Activated T-cell treated with anti-CD3 and anti-CD28 coated beads, Interleukin-2, amount 50 U/mL, for 72 hours (primary cell): ENCODE measurements at regions not wholly inside any gene's neighbourhood (a gene's known extent, or its start where the extent isn't known, plus 50 kb on each side); places are given as distances from the start of the nearest gene placed in this dataset.

Source experiments
- ATAC-seq, 2 donors: fragments of 150-1000 bp; cut with Tn5 transposase; replicated peaks in 1 of 2; 2 replicates each; pipeline ENCODE4 v1.10.0; 2021; ENCODE audit warnings: moderate library complexity in 2 of 2, mild to moderate bottlenecking in 1 of 2
- DNase-seq, 2 donors: peaks; one replicate each; pipeline ENCODE4 v3.0.0; 2021 to 2022; ENCODE audit warnings: mixed read lengths in 1 of 2
- H3K27ac Mint-ChIP-seq: one replicate; pipeline ENCODE4 v1.8.0; 2022; ENCODE audit warnings: mild to moderate bottlenecking, moderate library complexity, mixed read lengths
- H3K27me3 Mint-ChIP-seq: one replicate; pipeline ENCODE4 v1.8.0; 2022; ENCODE audit warnings: low read depth, mixed read lengths
- H3K36me3 Mint-ChIP-seq, 2 donors: one replicate each; pipeline ENCODE4 v1.8.0; 2022; ENCODE audit warnings: mixed read lengths in 2 of 2, mild to moderate bottlenecking in 1 of 2; ENCODE audit not compliant: insufficient read depth in 2 of 2
- H3K4me1 Mint-ChIP-seq: one replicate; pipeline ENCODE4 v1.8.0; 2022; ENCODE audit warnings: low read depth, mixed read lengths
- H3K4me3 Mint-ChIP-seq, 2 donors: one replicate each; pipeline ENCODE4 v1.8.0; 2022; ENCODE audit warnings: mild to moderate bottlenecking in 2 of 2, mixed read lengths in 2 of 2, moderate library complexity in 2 of 2
- H3K9me3 Mint-ChIP-seq, 2 donors: one replicate each; pipeline ENCODE4 v1.8.0; 2022; ENCODE audit warnings: mixed read lengths in 2 of 2

- Mint-ChIP-seq H3K9me3 (peaks cover 0 to 7% of the 10 kb centered on the region in 2 donors), H3K27me3 (no peaks in the 10 kb centered on the region), H3K36me3 (no peaks in the 10 kb centered on the region), H3K4me3 (no peak overlapping the region), H3K27ac (no peak overlapping the region), H3K4me1 (no peaks in the 10 kb centered on the region)
- ATAC-seq = no peak
- DNase-seq = no peak
These were observed 1005.8 kb downstream of the TRHDE start for GRCh38 chr12:73277971-73278370.

- H3K27ac Mint-ChIP-seq = no peak overlapping the region
- DNase-seq = no peak
- H3K9me3 Mint-ChIP-seq = peaks cover 5 to 7% of the 10 kb centered on the region in 2 donors
- H3K36me3 Mint-ChIP-seq = peaks cover 0 to 3% of the 10 kb centered on the region in 2 donors
- no peaks in the 10 kb centered on the region for H3K4me1 Mint-ChIP-seq
- ATAC-seq = no peak
- H3K4me3 Mint-ChIP-seq = no peak overlapping the region
- no peaks in the 10 kb centered on the region for H3K27me3 Mint-ChIP-seq
These were observed 1029.4 kb downstream of the TRHDE start for GRCh38 chr12:73301530-73301929.

GRCh38 chr12:73307260-73307659 lies 1035.1 kb downstream of the TRHDE start:
- H3K4me1 Mint-ChIP-seq = no peaks in the 10 kb centered on the region
- H3K27ac Mint-ChIP-seq = no peak overlapping the region
- H3K4me3 Mint-ChIP-seq = no peak overlapping the region
- no peaks in the 10 kb centered on the region for H3K27me3 Mint-ChIP-seq
- peaks cover 4% of the 10 kb centered on the region in 2 donors for H3K9me3 Mint-ChIP-seq
- DNase-seq = no peak
- no peaks in the 10 kb centered on the region for H3K36me3 Mint-ChIP-seq
- ATAC-seq = no peak

GRCh38 chr12:73308079-73308478 lies 1035.9 kb downstream of the TRHDE start:
- Mint-ChIP-seq H3K27me3 (no peaks in the 10 kb centered on the region), H3K4me3 (no peak overlapping the region), H3K9me3 (peaks cover 4 to 6% of the 10 kb centered on the region in 2 donors), H3K4me1 (no peaks in the 10 kb centered on the region), H3K36me3 (no peaks in the 10 kb centered on the region), H3K27ac (no peak overlapping the region)
- ATAC-seq (no peak), DNase-seq (no peak)

- H3K9me3 Mint-ChIP-seq = peaks cover 4 to 6% of the 10 kb centered on the region in 2 donors
- no peak for DNase-seq
- no peaks in the 10 kb centered on the region for H3K4me1 Mint-ChIP-seq
These were observed 1036.6 kb downstream of the TRHDE start for GRCh38 chr12:73308747-73309146.

GRCh38 chr12:73321319-73321718 lies 1049.1 kb downstream of the TRHDE start:
- no peak overlapping the region for H3K27ac Mint-ChIP-seq
- ATAC-seq (no peak), DNase-seq (no peak)
- no peaks in the 10 kb centered on the region for H3K4me1 Mint-ChIP-seq
- H3K9me3 Mint-ChIP-seq = peaks cover 7 to 24% of the 10 kb centered on the region in 2 donors
- no peaks in the 10 kb centered on the region for H3K27me3 Mint-ChIP-seq
- H3K4me3 Mint-ChIP-seq = no peak overlapping the region
- H3K36me3 Mint-ChIP-seq = no peaks in the 10 kb centered on the region

More at GRCh38 chr12:73308747-73309146, 1036.6 kb downstream of the TRHDE start:
- ATAC-seq = no peak
- Mint-ChIP-seq H3K36me3 (no peaks in the 10 kb centered on the region), H3K27me3 (no peaks in the 10 kb centered on the region), H3K27ac (no peak overlapping the region), H3K4me3 (no peak overlapping the region)

- DNase-seq = no peak
- Mint-ChIP-seq H3K9me3 (peaks cover 7 to 27% of the 10 kb centered on the region in 2 donors), H3K4me1 (no peaks in the 10 kb centered on the region), H3K36me3 (no peaks in the 10 kb centered on the region), H3K4me3 (no peak overlapping the region), H3K27ac (no peak overlapping the region), H3K27me3 (no peaks in the 10 kb centered on the region)
- ATAC-seq = no peak
These were observed 1049.6 kb downstream of the TRHDE start for GRCh38 chr12:73321776-73322175.

- H3K27ac Mint-ChIP-seq = no peak overlapping the region
- peaks cover 0 to 2% of the 10 kb centered on the region in 2 donors for H3K36me3 Mint-ChIP-seq
- H3K9me3 Mint-ChIP-seq = peaks cover 5 to 7% of the 10 kb centered on the region in 2 donors
- DNase-seq (no peak), ATAC-seq (no peak)
- H3K4me3 Mint-ChIP-seq = no peak overlapping the region
- no peaks in the 10 kb centered on the region for H3K27me3 Mint-ChIP-seq
- H3K4me1 Mint-ChIP-seq = no peaks in the 10 kb centered on the region
These were observed 1058.6 kb downstream of the TRHDE start for GRCh38 chr12:73330584-73331351.

GRCh38 chr12:73341559-73342247 lies 1069.5 kb downstream of the TRHDE start:
- Mint-ChIP-seq H3K36me3 (peaks cover 0 to 1% of the 10 kb centered on the region in 2 donors), H3K4me1 (no peaks in the 10 kb centered on the region), H3K9me3 (peaks cover 2 to 5% of the 10 kb centered on the region in 2 donors), H3K27ac (no peak overlapping the region), H3K27me3 (no peaks in the 10 kb centered on the region), H3K4me3 (no peak overlapping the region)
- no peak for ATAC-seq
- DNase-seq = no peak

- H3K27ac Mint-ChIP-seq = no peak overlapping the region
- no peaks in the 10 kb centered on the region for H3K27me3 Mint-ChIP-seq
- peaks cover 0 to 1% of the 10 kb centered on the region in 2 donors for H3K36me3 Mint-ChIP-seq
- no peaks in the 10 kb centered on the region for H3K4me1 Mint-ChIP-seq
- H3K4me3 Mint-ChIP-seq = no peak overlapping the region
- H3K9me3 Mint-ChIP-seq = peaks cover 7 to 12% of the 10 kb centered on the region in 2 donors
- ATAC-seq (no peak), DNase-seq (no peak)
These were observed 1070.6 kb downstream of the TRHDE start for GRCh38 chr12:73342733-73343132.

- no peaks in the 10 kb centered on the region for H3K27me3 Mint-ChIP-seq
- peaks cover 5 to 11% of the 10 kb centered on the region in 2 donors for H3K9me3 Mint-ChIP-seq
- no peak overlapping the region for H3K4me3 Mint-ChIP-seq
- H3K36me3 Mint-ChIP-seq = peaks cover 0 to 1% of the 10 kb centered on the region in 2 donors
- H3K27ac Mint-ChIP-seq = no peak overlapping the region
- DNase-seq = no peak
- no peaks in the 10 kb centered on the region for H3K4me1 Mint-ChIP-seq
- no peak for ATAC-seq
These were observed 1080.7 kb downstream of the TRHDE start for GRCh38 chr12:73352826-73353225.

GRCh38 chr12:73361156-73361863 lies 1089.1 kb downstream of the TRHDE start:
- DNase-seq = no peak
- Mint-ChIP-seq H3K36me3 (peaks cover 0 to 2% of the 10 kb centered on the region in 2 donors), H3K27ac (no peak overlapping the region), H3K4me3 (no peak overlapping the region), H3K27me3 (no peaks in the 10 kb centered on the region), H3K9me3 (peaks cover 0 to 5% of the 10 kb centered on the region in 2 donors), H3K4me1 (no peaks in the 10 kb centered on the region)
- no peak for ATAC-seq

GRCh38 chr12:73361864-73362230 lies 1089.7 kb downstream of the TRHDE start:
- Mint-ChIP-seq H3K9me3 (peaks cover 0 to 3% of the 10 kb centered on the region in 2 donors), H3K4me3 (no peak overlapping the region), H3K27me3 (no peaks in the 10 kb centered on the region), H3K4me1 (no peaks in the 10 kb centered on the region), H3K36me3 (peaks cover 0 to 2% of the 10 kb centered on the region in 2 donors), H3K27ac (no peak overlapping the region)
- ATAC-seq (no peak), DNase-seq (no peak)
